ENCODE measurements at regions not wholly inside any gene's neighbourhood (a gene's known extent, or its start where the extent isn't known, plus 50 kb on each side); places are given as distances from the start of the nearest gene placed in this dataset.

DNA sequence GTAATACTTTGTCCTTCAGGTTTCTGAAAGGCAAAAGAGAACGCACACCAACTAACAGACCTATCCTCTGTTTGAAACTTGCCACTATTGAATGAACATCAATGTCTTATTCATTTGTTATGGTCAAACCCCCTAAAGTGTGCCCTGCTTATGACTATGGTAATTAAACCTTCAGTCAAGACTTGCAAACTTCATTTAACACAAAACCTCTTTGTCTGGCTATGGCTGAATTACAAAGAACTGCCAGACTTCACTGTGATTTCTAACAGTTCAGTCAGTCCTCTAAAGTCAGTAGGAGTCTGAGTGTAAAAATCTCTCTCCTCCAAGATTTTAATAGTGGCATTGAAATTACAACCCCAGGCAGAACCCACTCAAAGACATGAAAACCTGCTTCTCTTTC lies 702.5 kb upstream of the LRRN3 start:
- peaks cover 34% of the 10 kb centered on the region for H3K4me1 Mint-ChIP-seq
- peaks cover 7% of the 10 kb centered on the region for H3K9me3 Mint-ChIP-seq
- DNase-seq (ENCODE audit: low read depth, low spot score) = no peak
- TF ChIP-seq, protein P1, sequence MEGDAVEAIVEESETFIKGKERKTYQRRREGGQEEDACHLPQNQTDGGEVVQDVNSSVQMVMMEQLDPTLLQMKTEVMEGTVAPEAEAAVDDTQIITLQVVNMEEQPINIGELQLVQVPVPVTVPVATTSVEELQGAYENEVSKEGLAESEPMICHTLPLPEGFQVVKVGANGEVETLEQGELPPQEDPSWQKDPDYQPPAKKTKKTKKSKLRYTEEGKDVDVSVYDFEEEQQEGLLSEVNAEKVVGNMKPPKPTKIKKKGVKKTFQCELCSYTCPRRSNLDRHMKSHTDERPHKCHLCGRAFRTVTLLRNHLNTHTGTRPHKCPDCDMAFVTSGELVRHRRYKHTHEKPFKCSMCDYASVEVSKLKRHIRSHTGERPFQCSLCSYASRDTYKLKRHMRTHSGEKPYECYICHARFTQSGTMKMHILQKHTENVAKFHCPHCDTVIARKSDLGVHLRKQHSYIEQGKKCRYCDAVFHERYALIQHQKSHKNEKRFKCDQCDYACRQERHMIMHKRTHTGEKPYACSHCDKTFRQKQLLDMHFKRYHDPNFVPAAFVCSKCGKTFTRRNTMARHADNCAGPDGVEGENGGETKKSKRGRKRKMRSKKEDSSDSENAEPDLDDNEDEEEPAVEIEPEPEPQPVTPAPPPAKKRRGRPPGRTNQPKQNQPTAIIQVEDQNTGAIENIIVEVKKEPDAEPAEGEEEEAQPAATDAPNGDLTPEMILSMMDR (conservative IDR thresholded peaks at IDR 0.05) = no peak
- H3K36me3 Mint-ChIP-seq (ENCODE audit: low read depth) = no peaks in the 10 kb centered on the region
- no peak overlapping the region for H3K4me3 Mint-ChIP-seq
- peak overlapping the region; percentile 2 for H3K27ac Mint-ChIP-seq (ENCODE audit: unreplicated experiment)
- no peaks in the 10 kb centered on the region for H3K27me3 Mint-ChIP-seq (ENCODE audit: low read depth)

DNA sequence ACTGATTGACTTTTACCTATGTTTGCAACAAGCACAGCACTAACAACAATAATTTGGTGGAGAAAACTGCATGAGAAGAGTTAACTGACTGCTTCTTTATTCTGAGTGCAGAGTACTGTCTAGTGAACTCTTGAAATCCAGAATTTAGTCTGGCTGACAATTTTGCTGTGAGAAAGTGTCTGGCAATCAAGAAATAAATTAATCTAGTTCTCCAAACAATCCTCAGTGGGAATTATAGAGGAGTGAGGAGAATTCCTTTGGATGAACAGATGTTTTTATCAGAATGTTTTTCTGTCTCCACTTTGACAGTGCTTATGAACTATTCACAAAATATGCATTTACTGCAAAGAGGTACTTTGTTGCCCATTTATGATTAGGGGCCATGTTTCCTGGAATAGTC lies 694.9 kb upstream of the LRRN3 start:
- TF ChIP-seq, protein P1 (conservative IDR thresholded peaks at IDR 0.05) = no peak
- no peak for DNase-seq (ENCODE audit: low read depth, low spot score)
- Mint-ChIP-seq H3K27ac (ENCODE audit: unreplicated experiment) (no peak overlapping the region), H3K36me3 (ENCODE audit: low read depth) (no peaks in the 10 kb centered on the region), H3K4me1 (peaks cover 4% of the 10 kb centered on the region), H3K27me3 (ENCODE audit: low read depth) (no peaks in the 10 kb centered on the region), H3K9me3 (peaks cover 7% of the 10 kb centered on the region), H3K4me3 (no peak overlapping the region)

DNA sequence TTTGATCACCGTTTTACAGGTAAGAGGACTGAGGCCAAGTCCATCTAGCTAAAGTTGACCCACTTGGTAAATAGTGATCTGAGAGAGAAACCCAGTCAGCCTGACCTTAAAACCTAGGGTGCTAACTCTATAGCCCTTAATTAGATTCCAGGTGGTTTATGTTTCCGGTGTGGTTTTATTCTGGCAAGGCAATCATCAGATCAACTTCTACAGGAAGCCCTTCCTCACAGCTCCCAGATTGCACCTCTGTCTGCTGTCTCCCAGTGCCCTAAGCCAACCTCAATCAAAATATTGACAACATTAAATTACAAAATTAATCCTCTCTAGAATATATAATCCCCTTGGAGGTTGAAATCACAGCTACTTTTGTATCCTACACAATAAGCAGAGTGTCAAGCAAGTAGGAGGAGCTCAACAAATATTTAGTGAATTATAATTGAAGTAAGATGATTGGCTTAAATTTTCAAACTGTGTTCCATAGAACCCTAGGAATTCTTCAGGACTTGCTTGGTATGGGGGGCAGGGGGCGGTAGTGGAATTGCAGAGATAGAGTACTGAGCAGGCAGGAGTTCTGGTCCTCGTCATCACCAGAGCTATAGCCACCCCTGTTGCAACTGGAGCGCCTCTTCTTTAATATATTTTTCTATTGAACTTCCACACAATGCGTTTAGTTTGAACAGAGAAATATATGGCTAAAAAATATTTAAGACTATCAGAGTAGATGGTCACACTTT lies 692.8 kb upstream of the LRRN3 start:
- Mint-ChIP-seq H3K36me3 (ENCODE audit: low read depth) (no peaks in the 10 kb centered on the region), H3K9me3 (peaks cover 3% of the 10 kb centered on the region), H3K4me3 (no peak overlapping the region), H3K27ac (ENCODE audit: unreplicated experiment) (no peak overlapping the region), H3K27me3 (ENCODE audit: low read depth) (no peaks in the 10 kb centered on the region), H3K4me1 (peaks cover 4% of the 10 kb centered on the region)
- TF ChIP-seq, protein P1 (conservative IDR thresholded peaks at IDR 0.05) = no peak
- DNase-seq (ENCODE audit: low read depth, low spot score) = no peak

DNA sequence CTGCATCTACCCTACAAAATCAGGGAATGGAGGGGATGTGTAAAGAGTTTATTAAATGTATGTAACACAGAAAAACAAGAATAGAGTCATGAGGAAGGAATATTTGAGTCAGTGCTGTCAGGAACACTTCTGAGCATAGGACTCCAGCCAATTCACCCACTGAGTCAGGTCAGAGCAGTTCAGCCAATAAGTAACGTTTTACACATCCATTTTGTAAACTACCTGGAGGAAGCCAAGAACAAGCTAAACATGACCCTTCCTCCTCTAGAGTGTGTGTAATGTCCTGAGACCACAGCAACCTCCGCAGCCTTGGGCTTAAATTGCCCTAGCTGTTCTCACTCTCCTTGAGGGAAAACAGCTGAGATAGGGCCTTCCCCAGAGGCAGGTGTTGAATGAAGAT lies 691.5 kb upstream of the LRRN3 start:
- no peaks in the 10 kb centered on the region for H3K36me3 Mint-ChIP-seq (ENCODE audit: low read depth)
- H3K27ac Mint-ChIP-seq (ENCODE audit: unreplicated experiment) = no peak overlapping the region
- H3K27me3 Mint-ChIP-seq (ENCODE audit: low read depth) = no peaks in the 10 kb centered on the region
- TF ChIP-seq, protein P1 (conservative IDR thresholded peaks at IDR 0.05) = no peak
- no peak for DNase-seq (ENCODE audit: low read depth, low spot score)
- peaks cover 4% of the 10 kb centered on the region for H3K4me1 Mint-ChIP-seq
- H3K4me3 Mint-ChIP-seq = no peak overlapping the region
- peaks cover 3% of the 10 kb centered on the region for H3K9me3 Mint-ChIP-seq

DNA sequence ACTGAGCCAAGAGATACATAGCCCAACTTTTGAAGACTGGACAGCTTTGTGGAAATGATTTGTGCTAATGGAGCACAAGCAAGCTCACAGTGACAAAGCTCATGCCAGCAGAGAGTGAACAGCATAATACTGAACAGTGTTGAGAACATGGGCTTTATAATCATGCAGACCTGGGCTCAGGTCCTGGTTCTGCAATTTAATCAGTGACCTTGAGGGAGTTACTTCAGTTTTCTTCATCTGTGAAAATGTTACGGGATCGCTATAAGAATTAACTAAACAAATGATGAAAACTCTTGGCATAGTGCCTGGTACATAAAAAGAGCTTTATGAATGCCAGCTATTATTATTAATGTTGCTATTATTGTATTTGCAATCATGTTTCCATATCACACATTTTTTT lies 690.5 kb upstream of the LRRN3 start:
- DNase-seq (ENCODE audit: low read depth, low spot score) = no peak
- TF ChIP-seq, protein P1 (conservative IDR thresholded peaks at IDR 0.05) = no peak
- H3K27ac Mint-ChIP-seq (ENCODE audit: unreplicated experiment) = no peak overlapping the region
- H3K4me3 Mint-ChIP-seq = no peak overlapping the region
- no peaks in the 10 kb centered on the region for H3K36me3 Mint-ChIP-seq (ENCODE audit: low read depth)
- no peaks in the 10 kb centered on the region for H3K27me3 Mint-ChIP-seq (ENCODE audit: low read depth)
- peaks cover 3% of the 10 kb centered on the region for H3K9me3 Mint-ChIP-seq
- H3K4me1 Mint-ChIP-seq = peaks cover 4% of the 10 kb centered on the region

All from neural crest cell (in vitro differentiated cells).